Stimulated activated CD4-positive, alpha-beta T cell treated with anti-CD3 and anti-CD28 coated beads, Interleukin-2, amount 100 ng/mL, for 48 hours (primary cell): ENCODE measurements at regions not wholly inside any gene's neighbourhood (a gene's known extent, or its start where the extent isn't known, plus 50 kb on each side); places are given as distances from the start of the nearest gene placed in this dataset.

Experiments
- DNase-seq, 2 donors: peaks; one replicate each; pipeline ENCODE4 v3.0.0-alpha.2; 2020

DNA sequence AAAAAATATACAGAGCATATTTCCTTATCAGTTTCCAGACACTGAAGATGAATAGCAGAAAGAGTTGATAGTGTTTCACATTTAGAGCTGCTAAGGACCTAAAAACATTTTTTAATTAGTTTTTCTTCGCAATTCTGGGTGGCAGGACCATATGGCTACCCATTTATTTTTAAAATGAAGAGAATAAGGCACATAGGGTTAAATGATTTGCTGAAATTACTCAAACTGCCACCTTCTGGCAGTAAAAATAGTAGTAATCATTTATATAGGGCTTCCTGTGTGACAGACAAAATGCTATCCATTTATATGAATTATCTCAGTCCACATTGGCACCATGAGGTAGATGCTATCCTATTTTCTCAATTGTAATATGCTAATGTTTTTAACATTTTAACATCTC lies 108.6 kb upstream of the CCDC196 start:
- no peak for DNase-seq

DNA sequence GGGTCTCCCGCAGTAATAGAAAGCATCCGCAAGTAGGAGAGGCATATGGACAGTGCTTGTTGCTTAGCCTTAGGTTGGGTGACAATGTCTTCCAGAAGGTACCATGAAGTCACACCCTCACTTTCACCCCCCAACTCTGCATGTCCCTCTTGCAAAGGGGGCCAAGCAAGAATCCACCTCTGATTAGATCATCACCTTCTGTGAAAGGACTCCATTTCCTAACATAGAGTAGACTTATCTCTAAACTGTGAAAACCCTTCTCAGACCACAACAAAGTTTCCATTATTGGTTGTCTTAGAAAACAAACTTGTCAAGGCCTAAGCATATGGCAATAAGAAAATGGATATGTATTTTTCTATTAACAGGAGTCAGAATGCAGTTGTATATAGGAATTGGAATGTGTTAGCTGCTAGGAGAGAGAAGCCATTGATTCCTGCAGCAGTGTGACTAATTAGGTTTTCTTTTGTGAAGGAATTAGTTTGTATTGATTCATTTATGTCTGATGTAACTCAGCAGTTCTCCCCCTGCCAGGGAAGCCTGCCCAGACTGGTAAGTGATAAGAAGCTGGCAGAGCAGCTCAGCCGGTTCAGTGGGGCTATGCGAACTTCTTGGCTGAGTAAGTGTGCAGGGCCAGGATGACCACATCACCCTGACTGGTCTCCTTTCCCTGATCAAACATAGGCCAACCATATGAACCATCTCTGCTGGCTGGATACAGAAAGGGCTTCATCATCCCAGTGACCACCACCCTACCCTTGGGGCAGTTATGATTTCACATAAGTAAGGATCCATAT lies 107.3 kb upstream of the CCDC196 start:
- no peak for DNase-seq

DNA sequence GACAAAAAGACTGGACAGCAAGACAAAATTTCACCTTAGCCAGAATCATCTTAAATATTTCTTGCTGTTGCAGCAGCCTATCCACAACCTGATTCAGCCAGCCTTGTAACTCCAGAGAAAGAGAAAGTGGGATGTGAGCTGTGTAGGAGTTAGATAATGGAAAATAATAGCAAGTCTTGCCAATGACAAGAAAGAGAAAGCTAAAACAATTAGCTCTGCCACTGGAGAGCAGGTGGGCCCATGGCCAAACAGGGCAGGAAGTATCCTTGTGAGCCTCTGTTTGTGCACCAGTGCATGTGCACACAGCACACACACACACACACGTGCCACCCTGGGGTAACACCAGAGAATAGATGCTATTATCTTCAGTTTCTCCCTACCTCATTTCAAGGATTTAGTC lies 106.0 kb upstream of the CCDC196 start:
- DNase-seq, result no peak

DNA sequence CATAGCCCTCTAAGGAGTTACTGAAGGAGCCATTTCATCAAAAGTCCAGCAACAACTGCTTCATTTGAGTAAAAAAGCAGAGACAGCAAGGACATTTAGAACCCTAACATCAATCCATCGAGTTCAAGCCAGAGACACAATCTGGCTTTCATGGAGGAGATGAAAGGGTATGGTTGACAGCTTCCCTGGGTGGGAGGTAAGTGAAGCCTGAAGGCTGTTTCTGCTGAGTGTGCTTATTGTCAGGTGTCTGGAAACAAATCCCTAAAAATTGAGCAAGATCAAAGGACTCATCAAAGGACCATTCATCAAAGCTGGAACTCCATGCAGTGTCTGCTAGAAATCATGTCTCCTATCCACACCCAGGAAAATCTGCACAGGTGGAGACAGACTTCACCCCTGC lies 104.4 kb upstream of the CCDC196 start:
- no peak for DNase-seq

DNA sequence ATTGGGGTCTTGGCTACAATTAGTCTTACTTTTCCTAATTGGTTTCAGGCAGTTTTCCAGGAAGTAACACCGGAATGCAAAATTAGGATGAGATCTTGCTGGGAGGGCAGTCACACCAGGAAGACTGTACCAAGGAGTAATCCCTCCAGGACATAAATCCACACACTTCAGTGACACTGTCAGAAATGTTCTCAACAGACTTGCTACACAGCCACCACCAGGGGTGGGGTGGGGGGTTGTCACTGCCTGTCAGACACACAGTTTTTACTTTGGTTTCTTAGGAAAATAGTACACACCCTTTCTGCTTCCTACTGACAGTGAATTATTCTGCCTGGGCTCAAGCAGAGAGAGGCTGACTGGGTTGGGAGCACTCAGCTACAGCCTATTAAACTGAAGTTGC lies 102.9 kb upstream of the CCDC196 start:
- DNase-seq, result no peak

DNA sequence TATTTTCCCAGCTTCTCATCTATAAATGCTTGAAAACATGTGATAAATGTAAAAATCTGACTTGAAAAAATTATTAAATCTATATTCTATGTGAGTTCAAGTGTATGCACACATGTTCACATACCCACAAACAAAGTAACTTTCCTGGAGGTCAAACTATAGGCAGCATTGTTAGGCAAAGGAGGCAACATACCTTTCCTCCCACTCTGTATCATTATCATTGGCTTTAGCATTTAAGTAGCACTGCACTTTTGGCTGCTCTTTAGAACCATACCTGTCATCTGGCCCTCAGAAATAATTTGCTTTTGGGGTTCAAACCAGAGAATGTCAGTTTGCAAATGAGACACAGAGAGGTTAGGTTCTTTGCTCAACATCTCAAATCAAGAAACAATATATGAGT lies 102.4 kb upstream of the CCDC196 start:
- no peak for DNase-seq

DNA sequence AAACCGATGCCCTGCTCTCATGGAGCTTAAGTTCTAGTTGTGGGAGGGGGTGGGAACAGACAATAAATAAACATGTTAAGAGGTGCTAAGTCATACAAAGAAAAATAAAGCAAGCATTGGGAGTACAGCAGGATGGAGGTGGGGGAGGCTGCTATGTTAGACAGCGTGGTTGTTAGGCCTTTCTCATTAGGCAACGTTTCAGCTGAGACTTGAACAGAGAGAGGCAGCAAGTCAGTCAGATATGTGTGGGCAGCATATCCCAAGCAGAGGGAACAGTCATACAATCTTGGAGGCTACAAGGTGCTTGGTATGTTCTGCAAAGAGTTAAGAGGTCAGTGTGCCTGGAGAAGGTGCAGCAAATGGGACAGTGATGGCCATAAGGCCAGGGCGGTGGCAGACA lies 97.7 kb upstream of the CCDC196 start:
- no peak for DNase-seq

DNA sequence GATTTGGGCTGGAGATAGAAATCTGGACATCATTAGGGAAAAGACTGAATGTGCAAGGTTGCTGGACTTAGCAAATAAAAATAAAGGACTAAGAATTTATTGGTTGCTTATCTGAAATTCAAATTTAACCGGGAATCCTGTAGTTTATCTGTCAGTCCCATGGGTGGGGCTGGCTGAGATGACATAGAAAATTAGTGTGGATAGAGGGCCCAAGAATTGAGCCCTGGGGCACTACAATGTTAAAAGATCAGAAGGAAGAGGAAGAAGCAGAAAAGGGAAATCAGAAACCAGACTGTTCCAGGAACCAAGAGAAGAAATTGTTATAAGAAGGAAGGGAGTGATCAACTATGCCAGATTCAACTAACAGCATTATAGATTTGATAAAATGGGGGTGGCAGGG lies 96.7 kb upstream of the CCDC196 start:
- no peak for DNase-seq

DNA sequence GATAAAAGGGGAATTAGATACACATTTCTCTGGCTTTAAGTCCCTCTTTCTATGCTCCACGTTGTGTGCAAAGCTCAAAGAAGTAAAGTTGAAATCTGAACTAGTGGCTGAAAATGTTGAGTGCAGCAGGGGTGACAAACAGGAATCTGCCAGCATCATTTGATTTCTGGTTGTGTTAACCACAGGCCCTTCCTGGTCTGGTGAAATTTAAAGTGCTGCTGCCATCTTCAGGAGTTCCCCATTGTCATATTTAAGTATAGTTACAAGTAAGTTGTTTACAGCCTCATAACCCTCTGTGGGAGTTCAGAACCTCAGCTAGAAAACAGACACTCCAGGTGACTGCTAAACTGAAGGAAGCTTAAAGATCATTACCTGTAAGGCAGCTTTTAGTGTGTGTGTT lies 90.9 kb upstream of the CCDC196 start:
- no peak for DNase-seq

DNA sequence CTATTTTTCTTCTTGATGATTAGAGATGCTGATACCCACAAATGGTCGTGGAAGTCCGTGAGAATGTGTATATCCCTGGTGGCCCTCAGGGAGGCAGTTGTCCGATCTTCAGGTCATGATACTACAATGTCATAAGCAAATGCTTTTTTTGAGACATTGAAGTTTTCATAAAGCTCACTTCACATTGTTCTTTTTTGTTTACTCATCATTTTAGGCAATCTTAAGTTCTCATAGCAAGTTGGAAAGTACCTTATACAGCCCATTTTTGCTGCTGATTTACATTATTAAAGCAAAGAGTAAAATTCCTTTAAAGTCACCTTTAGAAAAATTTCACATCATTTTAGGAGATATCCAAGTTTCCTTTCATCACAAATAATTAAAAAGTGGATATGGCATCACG lies 90.0 kb upstream of the CCDC196 start:
- no peak for DNase-seq

DNA sequence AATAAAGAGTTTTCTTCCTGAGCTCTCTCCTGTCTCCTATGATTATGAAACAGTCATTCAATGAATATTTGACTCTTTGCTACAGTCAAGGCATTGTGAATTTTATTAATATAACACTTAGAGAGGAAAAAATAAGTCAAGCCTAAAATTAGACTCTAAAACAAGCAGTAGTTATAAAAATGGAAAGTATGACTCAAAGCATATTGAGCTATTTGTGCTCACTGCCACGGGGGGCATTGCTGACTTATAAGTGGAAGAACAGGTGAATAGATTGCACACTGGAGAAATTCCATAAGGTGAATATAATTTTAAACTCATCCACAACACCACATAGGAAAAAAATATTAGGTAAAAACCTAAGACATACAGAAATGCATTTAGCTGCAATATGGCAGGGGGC lies 87.7 kb upstream of the CCDC196 start:
- no peak for DNase-seq

DNA sequence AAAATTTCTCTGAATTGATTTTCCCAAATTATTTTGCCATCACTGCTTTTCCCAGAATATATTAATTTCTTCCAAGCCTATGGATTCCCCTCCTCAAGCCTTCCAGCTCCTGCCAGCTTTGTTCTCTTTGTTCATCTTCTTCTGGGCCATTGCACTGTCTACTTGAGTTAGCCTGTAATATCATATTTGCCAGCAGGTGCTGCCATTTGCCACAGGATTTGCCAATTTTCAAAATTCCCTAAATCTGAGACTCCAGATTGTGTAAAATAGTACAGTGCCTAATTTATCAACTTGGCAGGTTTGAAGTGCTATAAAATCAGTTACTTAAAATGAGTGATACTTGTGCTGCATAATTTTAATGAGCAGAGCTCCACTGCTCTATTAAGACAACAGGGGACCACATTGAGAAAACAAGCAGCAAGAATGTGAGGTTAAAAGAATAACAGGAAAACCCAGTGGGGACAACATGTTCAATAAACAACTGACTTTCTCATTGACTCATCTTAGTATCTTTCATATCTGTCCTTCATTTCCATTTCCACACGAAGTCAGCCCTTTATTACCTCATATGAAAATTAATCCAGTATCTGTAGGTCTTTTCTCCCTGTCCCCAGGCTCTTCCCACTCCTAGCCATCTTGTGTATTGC lies 84.6 kb upstream of the CCDC196 start:
- no peak for DNase-seq

DNA sequence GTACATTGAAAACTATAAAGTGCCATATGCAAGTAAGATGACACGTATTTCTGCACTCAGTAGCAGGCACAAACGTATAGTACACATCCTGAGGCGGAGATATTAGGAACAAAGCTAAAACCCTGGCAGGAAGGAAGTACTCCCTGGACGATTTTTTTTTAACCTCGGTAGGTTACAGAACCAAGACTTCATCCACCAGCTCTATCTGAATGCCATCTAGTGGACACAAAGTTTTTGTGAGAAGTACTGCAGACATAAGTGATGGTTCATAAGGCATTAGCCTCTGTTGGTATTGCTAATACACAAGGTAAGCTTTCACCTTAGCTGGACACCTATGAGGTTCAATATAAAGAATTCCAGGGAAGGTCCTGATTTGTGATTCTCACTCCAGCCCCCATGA lies 83.0 kb upstream of the CCDC196 start:
- no peak for DNase-seq

DNA sequence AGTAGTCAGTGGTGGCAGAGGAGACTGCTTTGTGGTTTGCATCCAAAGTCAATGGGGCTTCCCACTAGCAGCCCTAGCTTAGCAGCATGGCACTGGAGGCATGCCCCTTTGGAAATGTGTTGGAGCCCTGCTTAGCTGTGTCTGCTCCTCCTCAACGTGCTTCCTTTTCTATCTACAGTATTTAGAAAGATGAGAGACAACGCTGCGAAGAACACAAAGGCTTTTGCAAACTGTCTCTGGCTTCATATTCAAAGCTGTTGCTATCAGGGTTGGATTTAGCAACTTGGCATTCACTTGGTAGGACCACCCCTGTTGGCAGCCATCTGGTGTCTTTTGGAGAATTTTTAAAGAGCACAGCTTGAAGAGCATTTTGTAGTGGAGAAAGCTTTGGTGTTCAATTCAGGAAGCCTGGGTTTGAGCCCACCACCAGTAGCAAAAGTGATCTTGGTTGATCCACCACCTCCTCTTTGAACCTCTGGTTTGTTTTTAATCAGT lies 82.1 kb upstream of the CCDC196 start:
- no peak for DNase-seq

DNA sequence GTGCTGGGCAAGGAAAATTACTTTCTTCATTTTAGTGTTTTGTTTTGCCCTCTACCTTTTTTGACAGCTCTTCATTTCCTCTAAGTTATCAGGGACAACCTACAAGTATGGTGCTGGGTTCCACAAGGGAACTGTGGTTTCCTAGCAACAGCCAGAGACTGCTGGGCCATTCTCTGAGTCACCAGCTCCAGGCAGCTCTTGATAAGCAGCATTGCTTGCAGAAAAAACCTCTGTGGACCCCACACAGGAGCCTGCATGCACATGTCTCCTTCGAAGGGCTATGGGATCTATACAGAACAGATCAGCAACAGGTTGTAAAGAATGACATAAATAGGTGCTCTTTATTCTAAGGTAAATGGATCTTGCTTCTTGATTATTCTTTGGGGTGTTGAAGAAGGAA lies 81.0 kb upstream of the CCDC196 start:
- no peak for DNase-seq

DNA sequence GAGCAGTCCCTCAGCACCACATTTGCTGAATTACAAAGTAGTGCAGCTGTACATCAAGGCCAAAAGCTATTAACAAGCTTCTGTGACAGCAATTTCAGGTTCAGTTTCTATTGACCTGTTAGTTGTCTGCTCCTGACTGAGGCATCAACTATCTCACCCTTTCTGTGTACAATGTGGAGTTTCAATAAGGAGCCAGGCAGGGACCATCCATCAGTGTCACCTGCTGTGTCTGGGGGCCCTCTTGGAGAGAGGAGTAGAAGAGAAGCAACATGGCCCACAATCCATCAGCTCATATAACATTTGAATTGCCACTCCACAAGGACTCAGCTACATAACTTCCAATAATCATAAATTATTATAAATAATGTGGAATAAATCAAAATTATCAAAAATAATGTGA lies 72.3 kb upstream of the CCDC196 start:
- DNase-seq, result no peak

DNA sequence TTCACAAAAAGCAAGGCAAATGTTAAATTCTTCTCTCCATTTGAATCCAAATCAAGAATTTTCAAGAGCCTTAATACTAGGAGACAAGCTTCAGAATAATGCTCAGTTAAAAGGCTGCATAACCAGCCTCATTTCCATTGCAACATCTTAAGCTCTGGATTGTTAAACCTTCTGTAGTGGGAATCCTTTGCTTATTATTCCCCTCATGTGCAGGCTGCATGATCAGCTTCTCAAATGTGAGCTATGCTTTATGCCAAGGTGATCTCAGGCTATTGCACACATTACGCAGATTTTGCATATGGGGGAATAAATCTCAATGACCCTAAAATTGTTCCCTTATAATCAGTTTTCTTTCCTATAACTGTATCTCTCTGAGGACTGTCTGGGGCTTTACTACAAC lies 71.7 kb upstream of the CCDC196 start:
- no peak for DNase-seq

DNA sequence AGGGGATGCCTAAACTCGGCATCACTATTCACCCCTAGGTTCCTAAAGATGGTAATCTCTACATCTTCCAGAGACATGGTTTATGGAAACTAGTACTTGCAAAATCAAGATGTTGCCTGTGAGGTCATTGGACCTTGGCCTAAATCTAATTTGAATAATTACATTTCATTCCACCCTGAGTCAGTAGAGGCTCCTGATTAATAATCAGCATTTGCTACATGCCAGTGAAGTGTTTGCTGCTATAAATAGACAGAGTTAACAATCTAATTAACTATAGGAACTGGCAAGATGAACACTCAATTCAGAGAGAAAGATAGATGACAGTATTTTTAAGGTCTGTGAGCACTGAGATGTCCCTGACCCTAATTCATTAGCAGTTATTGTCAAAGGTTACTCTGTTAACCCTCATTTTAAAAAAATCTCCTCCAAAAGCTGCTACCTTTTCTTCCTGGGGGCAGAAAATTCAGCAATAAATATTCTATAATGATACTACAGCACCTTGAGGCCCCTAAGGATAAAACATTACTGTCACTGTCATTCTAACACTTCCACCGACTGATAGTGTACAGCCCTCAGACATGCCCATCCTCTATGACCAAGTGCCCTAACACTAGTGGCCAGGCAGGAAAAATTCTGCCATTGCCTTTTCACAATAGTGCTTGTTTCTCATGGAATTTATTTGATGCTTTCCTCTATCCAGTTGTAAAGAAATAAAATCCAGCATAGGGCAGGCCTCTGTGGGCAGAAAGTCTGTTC lies 65.7 kb upstream of the CCDC196 start:
- no peak for DNase-seq

DNA sequence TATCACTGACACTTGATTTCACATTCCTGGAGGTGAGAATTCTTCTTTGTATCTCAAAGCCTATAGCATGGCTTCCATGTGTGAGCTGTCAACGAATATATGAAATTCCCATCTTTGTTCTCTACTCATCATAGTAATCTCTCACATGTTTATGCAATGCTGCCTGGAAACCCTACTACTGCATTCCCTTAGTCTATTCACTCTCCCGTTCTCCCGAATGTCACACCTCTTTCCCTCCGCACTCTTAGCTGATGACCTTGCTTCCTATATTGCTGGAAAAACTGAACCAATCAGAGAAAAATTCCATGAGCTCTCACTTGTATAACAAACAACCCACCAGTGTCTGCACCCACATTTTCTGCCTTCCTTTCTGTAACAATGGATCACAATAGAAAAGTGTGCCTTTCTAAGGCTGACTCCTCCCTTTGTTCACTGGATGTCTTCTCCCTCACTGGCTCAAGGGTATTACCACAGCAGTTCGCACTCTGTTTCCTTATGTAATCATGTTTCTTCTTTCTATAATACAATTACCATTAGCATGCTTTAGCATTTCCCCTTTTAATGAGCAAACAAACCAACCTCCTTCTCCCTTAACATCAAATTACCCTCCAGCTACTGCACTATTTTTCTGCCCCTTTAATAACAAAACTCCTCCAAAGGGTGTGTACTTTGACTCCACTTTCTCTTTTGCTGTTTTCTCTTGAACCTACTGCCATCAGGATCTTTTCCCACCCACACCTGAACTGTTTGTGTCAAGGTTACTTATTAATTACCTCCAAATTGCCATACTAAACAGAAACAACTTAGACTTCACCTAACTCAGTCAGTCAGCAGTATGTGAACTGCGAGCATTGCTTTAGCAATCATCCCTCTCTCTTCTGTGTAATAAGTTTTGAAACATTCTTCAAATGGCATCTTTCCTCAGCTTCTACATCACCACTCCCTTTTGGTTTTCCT lies 63.9 kb upstream of the CCDC196 start:
- DNase-seq, result no peak

DNA sequence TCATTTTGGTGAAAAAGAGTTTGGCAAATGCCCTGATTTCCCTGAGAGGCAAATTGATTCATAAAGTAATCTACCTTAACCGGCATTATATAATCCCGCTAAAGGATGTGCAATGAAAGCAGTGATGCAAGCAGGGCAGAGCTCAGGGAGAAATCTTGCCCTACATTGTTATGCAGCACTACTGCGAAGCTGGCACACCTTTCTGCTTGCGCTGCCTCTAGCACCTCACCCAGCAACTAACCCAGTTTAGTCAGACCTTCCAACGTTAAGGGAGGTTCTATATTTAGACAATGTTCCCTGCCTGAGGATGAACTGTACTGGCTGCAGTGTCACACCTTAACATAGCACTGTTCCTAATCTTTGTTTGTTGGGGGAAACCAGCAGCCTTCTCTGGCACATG lies 60.8 kb upstream of the CCDC196 start:
- DNase-seq, result no peak

DNA sequence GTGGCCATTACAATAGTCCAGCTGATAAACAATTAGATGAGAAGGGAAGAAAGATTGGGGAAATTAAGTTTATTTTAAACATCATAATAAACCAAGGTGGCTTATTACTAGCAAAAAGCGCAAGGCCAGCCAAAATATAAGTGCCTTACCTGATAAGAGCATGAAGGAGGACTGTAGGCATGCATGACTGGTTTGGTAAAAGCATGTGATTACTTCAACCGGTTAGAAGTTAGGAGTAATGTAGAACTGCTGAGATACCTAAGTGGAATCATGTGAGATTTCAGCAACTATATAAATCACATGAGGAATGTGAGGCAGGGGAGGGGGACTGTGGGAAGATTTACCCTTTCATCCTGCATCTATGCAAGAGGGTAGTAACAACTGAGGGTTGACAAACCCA lies 59.7 kb upstream of the CCDC196 start:
- no peak for DNase-seq

DNA sequence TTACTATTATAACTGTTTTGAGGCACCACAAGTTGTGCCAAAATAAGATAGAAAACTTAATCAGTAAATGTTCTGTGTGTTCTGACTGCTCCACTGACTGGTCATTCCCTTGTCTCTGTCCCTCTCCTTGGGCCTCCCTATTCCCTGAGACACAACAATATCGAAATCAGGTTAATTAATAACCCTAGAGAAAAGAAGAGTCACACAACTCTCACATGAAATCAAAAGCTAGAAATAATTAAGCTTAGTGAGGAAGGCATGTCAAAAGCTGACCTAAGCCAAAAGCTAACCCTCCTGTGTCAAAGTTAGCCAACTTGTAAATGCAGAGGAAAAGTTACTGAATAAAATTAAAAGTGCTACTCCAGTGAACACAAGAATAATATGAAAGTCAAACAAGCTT lies 53.8 kb upstream of the CCDC196 start:
- no peak for DNase-seq

DNA sequence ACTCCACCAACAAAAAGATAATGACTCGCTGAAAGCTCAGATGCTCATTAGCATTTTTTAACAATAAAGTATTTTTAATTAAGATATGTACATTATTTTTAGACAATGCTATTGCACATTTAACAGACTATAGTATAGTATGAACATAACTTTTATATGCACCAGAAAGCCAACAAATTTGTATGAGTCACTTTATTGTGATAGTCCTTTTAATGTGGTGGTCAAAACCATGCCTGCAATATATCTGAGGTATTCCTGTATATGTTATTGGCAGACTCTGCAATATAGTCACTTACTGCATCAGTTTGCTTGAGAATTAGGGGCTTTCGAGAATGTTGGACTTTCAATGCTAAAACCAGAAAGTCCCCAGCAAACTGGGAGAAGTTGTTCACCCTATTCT lies 51.7 kb upstream of the CCDC196 start:
- DNase-seq, result no peak
